GM12865 (cell line): ENCODE measurements at regions not wholly inside any gene's neighbourhood (a gene's known extent, or its start where the extent isn't known, plus 50 kb on each side); places are given as distances from the start of the nearest gene placed in this dataset.

Source experiments
- DNase-seq: peaks from one replicate; pipeline ENCODE4 v3.0.0; 2010; ENCODE audit warnings: low read depth
- H3K4me3 ChIP-seq: 2 replicates; pipeline ENCODE4 v1.5.1; 2011; ENCODE audit warnings: mild to moderate bottlenecking, low read depth, low read length, control low read depth
- TF ChIP-seq, protein P1 (sequence below): IDR thresholded peaks from 2 replicates; pipeline ENCODE4 v1.5.1; 2011; ENCODE audit warnings: low read length, control low read depth, low read depth, inconsistent platforms; ENCODE audit not compliant: insufficient read depth; ENCODE audit errors: missing control alignments

- TF ChIP-seq, protein P1, sequence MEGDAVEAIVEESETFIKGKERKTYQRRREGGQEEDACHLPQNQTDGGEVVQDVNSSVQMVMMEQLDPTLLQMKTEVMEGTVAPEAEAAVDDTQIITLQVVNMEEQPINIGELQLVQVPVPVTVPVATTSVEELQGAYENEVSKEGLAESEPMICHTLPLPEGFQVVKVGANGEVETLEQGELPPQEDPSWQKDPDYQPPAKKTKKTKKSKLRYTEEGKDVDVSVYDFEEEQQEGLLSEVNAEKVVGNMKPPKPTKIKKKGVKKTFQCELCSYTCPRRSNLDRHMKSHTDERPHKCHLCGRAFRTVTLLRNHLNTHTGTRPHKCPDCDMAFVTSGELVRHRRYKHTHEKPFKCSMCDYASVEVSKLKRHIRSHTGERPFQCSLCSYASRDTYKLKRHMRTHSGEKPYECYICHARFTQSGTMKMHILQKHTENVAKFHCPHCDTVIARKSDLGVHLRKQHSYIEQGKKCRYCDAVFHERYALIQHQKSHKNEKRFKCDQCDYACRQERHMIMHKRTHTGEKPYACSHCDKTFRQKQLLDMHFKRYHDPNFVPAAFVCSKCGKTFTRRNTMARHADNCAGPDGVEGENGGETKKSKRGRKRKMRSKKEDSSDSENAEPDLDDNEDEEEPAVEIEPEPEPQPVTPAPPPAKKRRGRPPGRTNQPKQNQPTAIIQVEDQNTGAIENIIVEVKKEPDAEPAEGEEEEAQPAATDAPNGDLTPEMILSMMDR: no peak
- no peak overlapping the region for H3K4me3 ChIP-seq
- no peak for DNase-seq
These were observed 703.7 kb downstream of the MAFB start for GRCh38 chr20:39985271-39985827.

- TF ChIP-seq, protein P1: no peak
- H3K4me3 ChIP-seq: no peak overlapping the region
- DNase-seq: no peak
These were observed 705.4 kb downstream of the MAFB start for GRCh38 chr20:39983655-39984054.

DNA sequence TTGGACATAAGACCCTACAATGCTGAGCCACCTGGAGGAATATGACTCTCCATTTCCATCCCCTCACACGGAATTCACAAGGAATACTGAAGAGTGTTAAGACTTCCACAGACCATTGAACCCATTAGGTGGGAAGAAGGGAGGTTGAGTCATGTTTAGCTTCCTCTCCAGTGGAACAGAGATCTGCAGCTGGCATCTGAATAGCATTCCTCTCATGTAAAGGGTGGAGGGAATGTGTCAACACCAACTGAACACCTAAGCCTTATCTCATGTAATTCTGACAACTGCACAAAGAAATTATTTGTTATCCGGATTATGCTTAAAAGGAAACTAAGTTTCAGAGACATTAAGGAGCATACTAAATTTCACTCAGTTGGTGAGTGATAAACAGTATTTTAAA lies 705.9 kb downstream of the MAFB start:
- H3K4me3 ChIP-seq: no peak overlapping the region
- DNase-seq: no peak
- TF ChIP-seq, protein P1: no peak

DNA sequence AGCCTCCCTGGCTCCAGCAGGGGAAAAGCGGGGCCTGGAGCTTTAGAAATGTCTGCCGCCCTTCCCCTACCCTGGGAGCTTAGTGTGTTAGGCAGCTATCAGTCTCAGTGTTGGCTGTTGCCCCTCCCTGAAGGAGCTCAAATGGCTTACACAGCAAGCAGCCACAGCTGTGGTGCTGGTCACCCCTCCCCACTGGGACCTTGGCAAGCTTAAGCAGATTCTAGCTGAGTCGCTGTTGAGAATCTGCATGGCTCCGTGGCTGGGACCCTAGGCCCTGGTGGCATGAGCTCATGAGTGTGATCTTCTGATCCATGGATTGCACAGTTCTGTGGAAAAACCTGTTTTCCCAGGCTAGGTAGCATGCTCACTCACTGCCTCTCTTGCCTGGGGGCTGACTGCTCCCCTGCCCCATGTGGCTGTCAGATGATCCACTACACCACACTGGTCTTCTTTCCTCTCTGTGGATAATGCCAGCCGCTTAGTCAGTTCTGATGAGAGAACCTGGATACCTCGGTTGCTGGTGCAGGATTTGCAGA lies 714.0 kb downstream of the MAFB start:
- H3K4me3 ChIP-seq: no peak overlapping the region
- DNase-seq: no peak
- TF ChIP-seq, protein P1: no peak

DNA sequence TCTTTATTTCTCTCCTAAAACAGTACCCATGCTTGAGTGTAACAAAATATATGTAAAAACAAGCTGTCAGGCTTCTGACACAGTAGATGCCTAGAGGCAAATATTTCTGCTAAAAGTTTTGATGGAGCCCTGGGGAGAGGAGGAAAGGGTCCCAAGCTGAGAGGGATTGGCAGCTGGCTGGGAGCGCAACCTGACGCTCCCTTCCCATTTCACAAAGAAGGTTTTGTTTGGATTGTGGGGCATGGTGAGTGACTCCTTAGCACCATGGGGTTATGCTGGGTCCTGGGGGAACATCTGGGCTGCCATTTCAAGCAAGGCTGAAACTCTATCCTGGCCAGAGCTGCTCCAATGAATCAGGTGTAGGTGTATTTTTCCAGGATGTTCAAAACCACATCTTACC lies 720.5 kb downstream of the MAFB start:
- TF ChIP-seq, protein P1: no peak
- no peak overlapping the region for H3K4me3 ChIP-seq
- DNase-seq: no peak

DNA sequence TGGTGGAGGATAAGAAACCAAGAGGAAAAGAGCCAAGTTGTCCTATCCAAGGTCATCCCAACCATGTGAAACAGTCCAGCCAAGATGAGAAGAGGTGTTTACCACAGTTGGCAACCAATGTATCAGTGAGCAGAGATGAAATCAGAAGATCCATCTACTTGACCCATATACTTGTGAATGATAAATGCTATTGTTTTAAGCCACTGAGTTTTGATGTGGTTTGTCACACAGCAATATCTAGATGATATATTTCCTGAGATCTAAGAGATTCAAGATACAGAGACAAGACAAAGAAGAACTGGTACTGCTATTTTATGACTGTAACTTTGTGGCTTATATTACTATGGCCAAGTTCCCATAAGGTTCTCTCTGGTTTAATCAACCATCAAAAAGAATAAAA lies 721.2 kb downstream of the MAFB start:
- no peak overlapping the region for H3K4me3 ChIP-seq
- DNase-seq: no peak
- TF ChIP-seq, protein P1: no peak

DNA sequence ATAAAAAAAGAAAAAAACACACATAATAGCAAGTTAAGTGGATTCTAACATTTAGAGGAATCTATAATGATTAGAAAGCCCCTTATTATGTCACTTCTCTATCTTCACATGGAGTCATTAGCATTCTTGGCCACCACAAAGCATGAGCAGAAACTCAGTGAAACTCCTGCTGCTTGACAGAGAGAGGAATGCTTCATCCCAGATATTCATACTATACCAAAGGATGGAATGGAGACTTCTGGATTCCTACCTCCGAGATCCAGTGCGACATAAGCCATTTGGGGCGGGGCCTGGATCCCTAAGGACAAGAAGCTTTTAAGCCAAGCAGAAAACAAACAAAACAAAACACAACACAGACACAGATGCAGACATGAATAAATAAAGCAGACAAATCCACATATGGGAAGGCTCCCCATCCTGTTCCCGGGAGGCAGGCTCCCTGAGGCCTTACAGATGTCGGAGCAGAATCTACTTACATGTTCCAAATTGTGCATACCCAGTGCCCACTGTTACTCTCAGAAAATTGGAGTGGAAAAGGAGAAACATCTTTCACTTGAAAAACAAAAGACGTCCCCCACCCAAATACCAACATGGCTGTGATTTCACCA lies 727.3 kb downstream of the MAFB start:
- no peak for DNase-seq
- TF ChIP-seq, protein P1: no peak

More for the DNA sequence above, 727.3 kb downstream of the MAFB start:
- no peak overlapping the region for H3K4me3 ChIP-seq
